Brain microvascular endothelial cell (primary cell): ENCODE measurements at regions not wholly inside any gene's neighbourhood (a gene's known extent, or its start where the extent isn't known, plus 50 kb on each side); places are given as distances from the start of the nearest gene placed in this dataset.

Experiments
- DNase-seq: peaks from one replicate; pipeline ENCODE4 v3.0.0-alpha.2; 2020
- H3K27ac ChIP-seq: fragments of 250-450 bp; sonication (Bioruptor Pico); 2 replicates; pipeline ENCODE4 v1.5.1; 2020; ENCODE audit warnings: mild to moderate bottlenecking, moderate library complexity
- H3K27me3 ChIP-seq: fragments of 250-450 bp; sonication (Bioruptor Pico); replicated peaks from 2 replicates; pipeline ENCODE4 v1.5.1; 2020; ENCODE audit warnings: mild to moderate bottlenecking
- H3K36me3 ChIP-seq: fragments of 250-450 bp; sonication (Bioruptor Pico); replicated peaks from 2 replicates; pipeline ENCODE4 v1.5.1; 2020; ENCODE audit warnings: mild to moderate bottlenecking
- H3K4me3 ChIP-seq: 2 replicates; pipeline ENCODE4 v1.5.1; 2011; ENCODE audit warnings: low read depth, mild to moderate bottlenecking, control low read depth, low read length, moderate library complexity
- in situ Hi-C: cut with HindIII; loops from 2 replicates; pipeline ENCODE4 v1.10.0; 2017; ENCODE audit warnings: low sequenced_read_pairs, low pct_ligation_motif_present
- TF ChIP-seq, protein P1 (sequence below): IDR thresholded peaks from 2 replicates; pipeline ENCODE4 v1.5.1; 2011; ENCODE audit warnings: low read depth, mild to moderate bottlenecking, moderate library complexity, low read length, control low read depth, inconsistent platforms; ENCODE audit errors: missing control alignments

DNA sequence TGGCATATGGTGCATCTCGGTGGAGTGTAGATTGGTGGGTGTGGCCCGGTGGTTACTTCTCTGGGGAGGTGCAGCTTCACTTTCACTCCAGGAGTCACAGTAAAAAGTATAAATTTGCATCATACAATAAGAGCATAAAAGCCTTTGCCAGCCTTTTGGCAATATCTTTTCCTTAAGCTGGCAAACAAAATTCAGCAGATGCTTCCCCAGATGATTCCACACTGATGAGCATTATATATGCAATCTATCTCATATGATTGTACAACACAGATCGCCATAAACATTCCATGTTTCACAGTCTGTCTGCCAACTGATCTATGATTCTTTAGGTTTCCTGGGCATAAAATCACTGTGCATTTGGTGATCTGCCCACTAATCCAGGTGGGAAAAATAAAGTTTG is 120.2 kb upstream of the ALCAM start:
- no peaks in the 10 kb centered on the region for H3K36me3 ChIP-seq
- H3K27me3 ChIP-seq: no peaks in the 10 kb centered on the region
- H3K4me3 ChIP-seq: no peak overlapping the region
- in situ Hi-C loops: no loop called here
- TF ChIP-seq, protein P1, sequence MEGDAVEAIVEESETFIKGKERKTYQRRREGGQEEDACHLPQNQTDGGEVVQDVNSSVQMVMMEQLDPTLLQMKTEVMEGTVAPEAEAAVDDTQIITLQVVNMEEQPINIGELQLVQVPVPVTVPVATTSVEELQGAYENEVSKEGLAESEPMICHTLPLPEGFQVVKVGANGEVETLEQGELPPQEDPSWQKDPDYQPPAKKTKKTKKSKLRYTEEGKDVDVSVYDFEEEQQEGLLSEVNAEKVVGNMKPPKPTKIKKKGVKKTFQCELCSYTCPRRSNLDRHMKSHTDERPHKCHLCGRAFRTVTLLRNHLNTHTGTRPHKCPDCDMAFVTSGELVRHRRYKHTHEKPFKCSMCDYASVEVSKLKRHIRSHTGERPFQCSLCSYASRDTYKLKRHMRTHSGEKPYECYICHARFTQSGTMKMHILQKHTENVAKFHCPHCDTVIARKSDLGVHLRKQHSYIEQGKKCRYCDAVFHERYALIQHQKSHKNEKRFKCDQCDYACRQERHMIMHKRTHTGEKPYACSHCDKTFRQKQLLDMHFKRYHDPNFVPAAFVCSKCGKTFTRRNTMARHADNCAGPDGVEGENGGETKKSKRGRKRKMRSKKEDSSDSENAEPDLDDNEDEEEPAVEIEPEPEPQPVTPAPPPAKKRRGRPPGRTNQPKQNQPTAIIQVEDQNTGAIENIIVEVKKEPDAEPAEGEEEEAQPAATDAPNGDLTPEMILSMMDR: no peak
- DNase-seq: no peak
- no peak overlapping the region for H3K27ac ChIP-seq

DNA sequence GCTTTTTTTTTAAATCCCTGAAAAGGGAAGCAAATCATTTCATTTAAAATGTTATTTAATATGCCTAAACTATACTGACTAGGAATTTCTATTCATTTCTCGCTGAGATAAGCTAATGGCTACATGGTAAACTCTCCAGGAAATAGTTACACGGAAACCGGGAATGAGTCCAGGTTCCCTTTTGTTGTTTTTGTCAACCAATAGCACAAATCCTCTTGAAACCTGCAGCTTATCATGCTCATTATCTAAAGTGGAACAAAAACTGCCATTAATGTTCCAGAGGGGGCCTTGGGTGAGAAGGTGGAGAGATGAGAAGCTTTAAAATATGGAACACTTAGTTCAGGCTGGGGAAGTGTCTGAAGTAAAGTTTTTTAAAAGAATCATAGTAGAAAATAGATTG is 113.5 kb upstream of the ALCAM start:
- Histone ChIP-seq H3K27me3 (no peaks in the 10 kb centered on the region), H3K4me3 (no peak overlapping the region), H3K36me3 (no peaks in the 10 kb centered on the region), H3K27ac (no peak overlapping the region)
- in situ Hi-C loops: no loop called here
- no peak for DNase-seq
- TF ChIP-seq, protein P1: no peak

DNA sequence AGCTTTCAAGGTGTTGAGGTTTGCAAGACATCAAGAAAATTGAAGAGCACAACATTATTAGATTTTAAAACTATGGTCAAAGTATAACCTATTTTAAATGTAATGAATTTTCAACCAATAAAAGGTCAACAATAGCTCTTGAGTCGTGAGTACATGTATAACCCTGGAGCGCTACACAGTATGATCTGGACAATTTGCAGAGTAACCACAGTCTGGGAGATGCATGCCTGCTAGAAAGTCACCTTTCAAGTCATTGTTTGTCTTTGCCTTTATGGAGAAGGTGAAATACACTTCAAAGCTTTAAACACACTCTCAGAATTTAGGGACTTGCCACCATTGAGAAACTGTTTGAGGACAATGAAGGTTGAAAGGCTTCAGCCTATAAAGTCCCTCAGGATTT is 112.6 kb upstream of the ALCAM start:
- in situ Hi-C loops: no loop called here
- no peak for DNase-seq

DNA sequence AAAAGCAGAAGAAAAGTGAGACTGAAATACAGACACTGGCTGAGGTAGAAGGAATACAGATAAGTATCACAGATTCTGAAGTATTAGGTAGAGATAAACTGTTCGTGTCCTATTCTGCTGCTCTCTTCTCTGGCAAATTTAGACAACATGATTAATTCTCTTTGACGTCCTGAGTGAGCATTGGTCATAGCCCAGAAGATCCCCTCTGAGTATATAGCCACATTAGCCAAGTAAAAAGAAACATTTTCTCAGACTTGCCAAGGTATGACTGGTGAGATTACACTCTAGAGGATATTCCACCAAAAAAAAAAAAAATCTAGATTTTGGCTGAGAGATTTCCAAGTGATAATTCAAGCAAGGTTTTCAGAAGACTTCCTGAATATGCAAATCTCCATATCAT is 111.4 kb upstream of the ALCAM start:
- TF ChIP-seq, protein P1: no peak
- Histone ChIP-seq H3K36me3 (no peaks in the 10 kb centered on the region), H3K27ac (no peak overlapping the region), H3K4me3 (no peak overlapping the region), H3K27me3 (no peaks in the 10 kb centered on the region)
- in situ Hi-C loops: no loop called here
- no peak for DNase-seq

More for the DNA sequence above, 112.6 kb upstream of the ALCAM start:
- Histone ChIP-seq H3K27me3 (no peaks in the 10 kb centered on the region), H3K27ac (no peak overlapping the region), H3K36me3 (no peaks in the 10 kb centered on the region), H3K4me3 (no peak overlapping the region)
- TF ChIP-seq, protein P1: no peak

DNA sequence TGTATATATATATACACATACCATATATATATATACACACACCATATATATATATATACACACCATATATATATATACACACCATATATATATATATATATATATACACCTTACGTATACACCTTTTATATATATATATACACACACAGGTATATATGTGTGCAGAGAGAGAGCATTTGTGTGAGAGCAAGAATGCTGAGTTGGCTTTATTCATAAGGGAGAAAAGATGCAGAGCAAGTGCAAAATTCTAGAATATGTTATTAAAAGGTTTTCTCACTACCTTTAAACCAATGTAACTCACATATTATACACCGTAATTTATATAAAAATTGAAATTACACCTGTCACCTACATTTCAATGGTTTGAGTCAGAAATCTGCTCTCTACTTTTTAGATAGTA is 107.2 kb upstream of the ALCAM start:
- Histone ChIP-seq H3K4me3 (no peak overlapping the region), H3K36me3 (no peaks in the 10 kb centered on the region), H3K27ac (no peak overlapping the region), H3K27me3 (no peaks in the 10 kb centered on the region)
- in situ Hi-C loops: no loop called here
- DNase-seq: no peak
- TF ChIP-seq, protein P1: no peak

DNA sequence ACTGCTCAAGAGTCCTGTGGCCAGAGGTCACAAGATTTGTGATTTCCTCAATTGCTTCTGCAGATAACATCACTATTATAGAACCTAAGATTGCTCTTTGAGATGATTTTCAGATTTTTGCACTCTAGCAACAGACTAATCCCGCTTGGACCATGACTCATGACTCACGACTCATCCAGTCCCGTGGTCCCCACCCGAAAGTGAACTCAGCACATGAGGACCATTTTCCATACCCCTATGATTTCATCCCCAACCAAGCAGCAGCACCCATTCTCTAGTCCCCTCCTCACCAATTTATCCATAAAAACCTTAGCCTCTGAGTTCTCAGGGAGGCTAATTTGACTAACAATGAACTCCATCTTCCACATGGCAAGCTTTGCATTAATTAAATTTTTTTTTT is 106.3 kb upstream of the ALCAM start:
- H3K27ac ChIP-seq: no peak overlapping the region
- no peaks in the 10 kb centered on the region for H3K27me3 ChIP-seq
- peak; percentile 11 for DNase-seq
- no peak overlapping the region for H3K4me3 ChIP-seq
- TF ChIP-seq, protein P1: no peak
- in situ Hi-C loops: no loop called here
- no peaks in the 10 kb centered on the region for H3K36me3 ChIP-seq
